PC-3 (cell line): ENCODE measurements at regions not wholly inside any gene's neighbourhood (a gene's known extent, or its start where the extent isn't known, plus 50 kb on each side); places are given as distances from the start of the nearest gene placed in this dataset.

ENCODE experiments used
- ATAC-seq: fragments of 200-7000 bp; cut with Tn5 transposase; 2 replicates; pipeline ENCODE4 v1.9.1; 2020; ENCODE audit warnings: mild to moderate bottlenecking, moderate library complexity
- BruUV-seq: library from RNA; stranded (reverse); fragments of 400-500 nt; replicated peaks from 2 replicates; lab custom pipeline; 2021; lab: Mats Ljungman, UMichigan
- CTCF ChIA-PET: fragments of 300-600 bp; sonication (Branson Sonifier 250); formaldehyde crosslinking; loops from one replicate; lab custom pipeline; 2022; ENCODE audit warnings: antibody characterized with exemption; lab: Charles Lee
- POLR2A ChIA-PET: fragments of 300-600 bp; sonication (Branson Sonifier 250); formaldehyde crosslinking; loops from one replicate; lab custom pipeline; 2022; ENCODE audit warnings: antibody characterized with exemption; ENCODE audit not compliant: unreplicated experiment; lab: Charles Lee
- DNase-seq: peaks from one replicate; pipeline ENCODE4 v3.0.0-alpha.2; 2015
- H2AFZ ChIP-seq: fragments of 300-600 bp; sonication (generic); 2 replicates; pipeline ENCODE4 v1.6.0; 2016; ENCODE audit warnings: antibody characterized with exemption, low read length
- H3F3A ChIP-seq: fragments of 300-600 bp; sonication (generic); one replicate; pipeline ENCODE4 v1.6.0; 2017; ENCODE audit warnings: antibody characterized with exemption, low read length, control low read depth, mild to moderate bottlenecking; ENCODE audit not compliant: unreplicated experiment
- H3K27ac ChIP-seq: fragments of 300-600 bp; sonication (generic); 2 replicates; pipeline ENCODE4 v1.5.1; 2016; ENCODE audit warnings: mild to moderate bottlenecking, low read length
- H3K27me3 ChIP-seq: fragments of 300-600 bp; sonication (generic); 2 replicates; pipeline ENCODE4 v1.6.1; 2016; ENCODE audit warnings: low read length, mixed read lengths
- H3K36me3 ChIP-seq: fragments of 300-600 bp; sonication (generic); 2 replicates; pipeline ENCODE4 v1.6.1; 2016; ENCODE audit warnings: low read depth, mixed run types, low read length, mixed read lengths
- H3K4me1 ChIP-seq: fragments of 300-600 bp; sonication (generic); 2 replicates; pipeline ENCODE4 v1.5.1; 2016; ENCODE audit warnings: low read length; ENCODE audit not compliant: insufficient read depth
- H3K4me2 ChIP-seq: fragments of 300-600 bp; sonication (generic); 2 replicates; pipeline ENCODE4 v1.6.0; 2016; ENCODE audit warnings: low read length
- H3K4me3 ChIP-seq: fragments of 300-600 bp; sonication (generic); 2 replicates; pipeline ENCODE4 v1.5.1; 2016; ENCODE audit warnings: mild to moderate bottlenecking, low read length, mixed read lengths
- H3K79me2 ChIP-seq: fragments of 300-600 bp; sonication (generic); 2 replicates; pipeline ENCODE4 v1.6.1; 2017; ENCODE audit warnings: low read length, mixed read lengths
- H3K9ac ChIP-seq: fragments of 300-600 bp; sonication (generic); 2 replicates; pipeline ENCODE4 v1.6.0; 2016; ENCODE audit warnings: mild to moderate bottlenecking, low read length
- H3K9me2 ChIP-seq: fragments of 300-600 bp; sonication (generic); replicated peaks from 2 replicates; pipeline ENCODE4 v1.6.1; 2016; ENCODE audit warnings: mixed run types, low read length, mixed read lengths
- H3K9me3 ChIP-seq: fragments of 300-600 bp; sonication (generic); 2 replicates; pipeline ENCODE4 v1.6.1; 2016; ENCODE audit warnings: low read length, mixed read lengths
- H4K20me1 ChIP-seq: fragments of 300-600 bp; sonication (generic); 2 replicates; pipeline ENCODE4 v1.6.1; 2016; ENCODE audit warnings: low read length, mixed read lengths
- EZH2 ChIP-seq: fragments of 300-600 bp; sonication (generic); IDR thresholded peaks from one replicate; pipeline ENCODE4 v1.6.1; 2017; ENCODE audit warnings: antibody characterized with exemption, mild to moderate bottlenecking, low read length; ENCODE audit not compliant: unreplicated experiment
- EZH2phosphoT487 ChIP-seq: fragments of 300-600 bp; sonication (generic); IDR thresholded peaks from 2 replicates; pipeline ENCODE4 v1.6.1; 2018; ENCODE audit warnings: mild to moderate bottlenecking, antibody characterized with exemption, low read length, borderline replicate concordance
- intact Hi-C: fragments of 100-400 bp; cut with micrococcal nuclease; formaldehyde crosslinking; loops from 2 replicates; pipeline ENCODE4 v1.9.0; 2023
- TF ChIP-seq, protein P1 (sequence below): fragments of 300-600 bp; sonication (generic); conservative IDR thresholded peaks from 2 replicates; pipeline ENCODE4 v1.5.1; 2017; ENCODE audit warnings: antibody characterized with exemption, low read depth, mild to moderate bottlenecking, low read length

DNA sequence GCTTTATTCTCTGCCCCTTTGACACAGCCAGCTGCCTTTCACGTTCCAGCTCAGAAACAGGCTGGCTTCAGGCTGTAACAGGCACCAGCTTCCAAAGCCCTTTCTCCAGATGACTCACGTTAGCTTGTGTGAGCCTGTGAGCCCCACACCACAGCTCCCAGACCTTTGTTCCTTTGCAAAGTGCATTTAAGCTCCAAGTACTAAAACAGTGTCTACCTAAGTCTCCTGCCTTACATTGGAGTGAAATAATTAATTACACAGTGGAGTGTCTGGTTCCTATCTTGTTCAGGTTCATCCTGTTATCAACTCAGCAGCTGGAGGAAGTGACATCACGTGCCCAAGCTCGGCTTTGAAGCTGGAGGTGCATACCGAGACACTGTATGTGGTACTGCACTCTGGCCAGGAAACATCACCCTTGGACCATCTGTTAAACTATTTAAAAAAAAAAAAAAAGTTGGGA, 475.8 kb downstream of the FOXO1 start:
- intact Hi-C loops, result no loop called here
- peak; percentile 53; the same call in 1 of the 2 replicates for ATAC-seq
- no peak overlapping the region for H3K27ac ChIP-seq

DNA sequence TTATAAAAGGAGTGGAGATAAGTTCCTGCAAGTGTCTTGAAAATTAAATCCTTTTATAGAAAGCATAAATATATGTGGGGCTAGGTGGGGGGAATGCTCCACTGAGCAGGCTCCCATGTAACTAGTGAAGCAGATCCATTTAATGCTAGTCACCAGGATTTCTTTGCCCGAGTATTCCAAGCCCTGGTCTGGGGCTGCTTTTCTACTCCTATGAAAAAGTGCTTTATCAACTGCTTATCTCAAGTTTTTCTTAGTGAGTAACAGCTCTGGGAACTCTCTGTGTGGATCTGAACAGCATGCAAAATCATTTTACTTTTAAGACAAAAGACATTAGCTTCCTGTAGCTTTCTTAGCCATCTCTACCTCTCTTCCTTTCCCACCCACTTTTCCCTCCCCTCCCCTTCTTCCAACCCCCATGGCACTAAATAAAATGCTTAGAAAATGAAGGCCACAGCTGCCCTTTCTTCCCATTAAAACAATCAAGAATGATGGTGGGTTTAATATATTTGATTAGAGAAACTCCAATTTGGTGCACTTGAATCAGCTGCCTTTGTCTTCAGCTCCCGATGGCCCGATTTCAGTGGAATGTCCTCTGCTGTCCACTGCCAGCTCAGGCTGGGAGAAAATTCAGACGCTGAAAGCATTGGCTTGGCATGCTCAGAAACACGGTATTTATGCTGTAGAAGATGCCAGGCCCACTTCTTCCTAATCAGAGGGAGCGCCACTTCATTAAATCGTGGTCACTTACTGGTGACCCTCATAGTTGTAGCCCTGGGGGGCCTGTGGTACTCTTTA, 475.1 kb downstream of the FOXO1 start:
- TF ChIP-seq, protein P1, sequence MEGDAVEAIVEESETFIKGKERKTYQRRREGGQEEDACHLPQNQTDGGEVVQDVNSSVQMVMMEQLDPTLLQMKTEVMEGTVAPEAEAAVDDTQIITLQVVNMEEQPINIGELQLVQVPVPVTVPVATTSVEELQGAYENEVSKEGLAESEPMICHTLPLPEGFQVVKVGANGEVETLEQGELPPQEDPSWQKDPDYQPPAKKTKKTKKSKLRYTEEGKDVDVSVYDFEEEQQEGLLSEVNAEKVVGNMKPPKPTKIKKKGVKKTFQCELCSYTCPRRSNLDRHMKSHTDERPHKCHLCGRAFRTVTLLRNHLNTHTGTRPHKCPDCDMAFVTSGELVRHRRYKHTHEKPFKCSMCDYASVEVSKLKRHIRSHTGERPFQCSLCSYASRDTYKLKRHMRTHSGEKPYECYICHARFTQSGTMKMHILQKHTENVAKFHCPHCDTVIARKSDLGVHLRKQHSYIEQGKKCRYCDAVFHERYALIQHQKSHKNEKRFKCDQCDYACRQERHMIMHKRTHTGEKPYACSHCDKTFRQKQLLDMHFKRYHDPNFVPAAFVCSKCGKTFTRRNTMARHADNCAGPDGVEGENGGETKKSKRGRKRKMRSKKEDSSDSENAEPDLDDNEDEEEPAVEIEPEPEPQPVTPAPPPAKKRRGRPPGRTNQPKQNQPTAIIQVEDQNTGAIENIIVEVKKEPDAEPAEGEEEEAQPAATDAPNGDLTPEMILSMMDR, result no peak
- TF ChIP-seq EZH2, result no peak
- TF ChIP-seq EZH2phosphoT487, result no peak
- Histone ChIP-seq H3K9ac (no peak overlapping the region), H3F3A (no peaks in the 10 kb centered on the region), H3K79me2 (no peaks in the 10 kb centered on the region), H3K27me3 (no peaks in the 10 kb centered on the region), H3K9me2 (no peaks in the 10 kb centered on the region), H3K27ac (no peak overlapping the region), H3K4me3 (no peak overlapping the region), H2AFZ (no peak overlapping the region), H3K36me3 (no peaks in the 10 kb centered on the region), H3K4me2 (no peak overlapping the region), H3K9me3 (no peaks in the 10 kb centered on the region), H3K4me1 (peaks cover 7% of the 10 kb centered on the region; the same call in 1 of the 2 replicates), H4K20me1 (no peaks in the 10 kb centered on the region)
- no peak for DNase-seq
- POLR2A ChIA-PET, result no interaction called here
- BruUV-seq, result no TSS peak
- intact Hi-C loops, result no loop called here
- CTCF ChIA-PET, result no interaction called here
- no peak for ATAC-seq

More for the DNA sequence above, 475.8 kb downstream of the FOXO1 start:
- Histone ChIP-seq H4K20me1 (no peaks in the 10 kb centered on the region), H3F3A (no peaks in the 10 kb centered on the region), H3K4me1 (peaks cover 7% of the 10 kb centered on the region; the same call in 1 of the 2 replicates), H3K9me2 (no peaks in the 10 kb centered on the region), H3K4me3 (no peak overlapping the region), H3K36me3 (no peaks in the 10 kb centered on the region), H2AFZ (peak overlapping the region; percentile 55; the same call in 1 of the 2 replicates), H3K9ac (no peak overlapping the region), H3K79me2 (no peaks in the 10 kb centered on the region), H3K27me3 (no peaks in the 10 kb centered on the region), H3K9me3 (no peaks in the 10 kb centered on the region), H3K4me2 (peak overlapping the region; percentile 22; the same call in 1 of the 2 replicates)
- CTCF ChIA-PET, result no interaction called here
- POLR2A ChIA-PET, result no interaction called here
- peak; percentile 33 for DNase-seq
- BruUV-seq, result no TSS peak
- TF ChIP-seq, protein P1, result no peak
- TF ChIP-seq EZH2 (no peak), EZH2phosphoT487 (no peak)

DNA sequence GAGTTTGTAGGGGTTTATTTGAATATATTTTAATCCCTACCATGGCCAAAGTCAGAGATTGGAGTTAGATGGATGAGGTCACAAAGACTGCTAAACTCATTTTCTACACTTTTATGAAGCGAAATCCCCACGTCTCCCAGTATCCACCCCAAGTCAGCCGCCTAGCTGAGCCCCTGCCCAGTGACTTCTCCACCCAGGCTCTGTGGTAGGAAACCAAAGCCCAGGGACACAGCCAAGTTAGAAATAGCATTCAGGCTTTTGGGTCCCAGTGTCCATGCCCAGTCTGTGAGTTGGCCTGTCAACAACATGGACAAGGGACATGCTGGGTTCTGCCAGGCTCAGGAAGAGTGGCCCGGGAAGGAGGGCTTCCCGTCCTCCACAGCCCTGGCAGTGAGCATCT, 474.0 kb downstream of the FOXO1 start:
- H3F3A ChIP-seq, result no peaks in the 10 kb centered on the region
- no peak overlapping the region for H3K27ac ChIP-seq
- H3K9me3 ChIP-seq, result no peaks in the 10 kb centered on the region
- no peak overlapping the region for H3K9ac ChIP-seq
- no peaks in the 10 kb centered on the region for H3K9me2 ChIP-seq
- H3K4me2 ChIP-seq, result no peak overlapping the region
- intact Hi-C loops, result no loop called here
- no peaks in the 10 kb centered on the region for H3K27me3 ChIP-seq
- H3K36me3 ChIP-seq, result no peaks in the 10 kb centered on the region
- ATAC-seq (no peak), DNase-seq (no peak)
- BruUV-seq, result no TSS peak
- H3K4me3 ChIP-seq, result no peak overlapping the region
- no peaks in the 10 kb centered on the region for H3K79me2 ChIP-seq
- no peak for TF ChIP-seq EZH2
- TF ChIP-seq EZH2phosphoT487, result no peak
- TF ChIP-seq, protein P1, result no peak
- no peak overlapping the region for H2AFZ ChIP-seq
- POLR2A ChIA-PET, result no interaction called here
- peaks cover 7% of the 10 kb centered on the region; the same call in 1 of the 2 replicates for H3K4me1 ChIP-seq
- CTCF ChIA-PET, result no interaction called here
- no peaks in the 10 kb centered on the region for H4K20me1 ChIP-seq
